ENCODE measurements at regions not wholly inside any gene's neighbourhood (a gene's known extent, or its start where the extent isn't known, plus 50 kb on each side); places are given as distances from the start of the nearest gene placed in this dataset.

- no peak for DNase-seq (ENCODE audit: low spot score)
These were observed 77.8 kb upstream of the STK17B start for GRCh38 chr2:196249171-196249570.

GRCh38 chr2:196249860-196250259 lies 78.5 kb upstream of the STK17B start:
- no peak for DNase-seq (ENCODE audit: low spot score)

- no peak for DNase-seq (ENCODE audit: low spot score)
These were observed 79.8 kb upstream of the STK17B start for GRCh38 chr2:196251132-196251531.

- no peak for DNase-seq (ENCODE audit: low spot score)
These were observed 81.2 kb upstream of the STK17B start for GRCh38 chr2:196252408-196253115.

GRCh38 chr2:196253116-196253480 lies 81.7 kb upstream of the STK17B start:
- no peak for DNase-seq (ENCODE audit: low spot score)

- no peak for DNase-seq (ENCODE audit: low spot score)
These were observed 85.2 kb upstream of the STK17B start for GRCh38 chr2:196256585-196256984.

GRCh38 chr2:196257086-196257485 lies 85.7 kb upstream of the STK17B start:
- no peak for DNase-seq (ENCODE audit: low spot score)

GRCh38 chr2:196258407-196258806 lies 87.0 kb upstream of the STK17B start:
- no peak for DNase-seq (ENCODE audit: low spot score)

- no peak for DNase-seq (ENCODE audit: low spot score)
These were observed 88.4 kb upstream of the STK17B start for GRCh38 chr2:196259507-196260481.

- DNase-seq (ENCODE audit: low spot score): no peak
These were observed 89.2 kb upstream of the STK17B start for GRCh38 chr2:196260546-196260945.

- no peak for DNase-seq (ENCODE audit: low spot score)
These were observed 91.2 kb upstream of the STK17B start for GRCh38 chr2:196262606-196263005.

GRCh38 chr2:196263181-196263747 lies 91.9 kb upstream of the STK17B start:
- no peak for DNase-seq (ENCODE audit: low spot score)

GRCh38 chr2:196266351-196266750 lies 95.0 kb upstream of the STK17B start:
- no peak for DNase-seq (ENCODE audit: low spot score)

GRCh38 chr2:196266855-196267254 lies 95.5 kb upstream of the STK17B start:
- DNase-seq (ENCODE audit: low spot score): no peak

GRCh38 chr2:196268025-196268424 lies 96.6 kb upstream of the STK17B start:
- no peak for DNase-seq (ENCODE audit: low spot score)

- no peak for DNase-seq (ENCODE audit: low spot score)
These were observed 97.4 kb upstream of the STK17B start for GRCh38 chr2:196268538-196269338.

- DNase-seq (ENCODE audit: low spot score): no peak
These were observed 100.4 kb upstream of the STK17B start for GRCh38 chr2:196271795-196272194.

- DNase-seq (ENCODE audit: low spot score): no peak
These were observed 103.0 kb upstream of the STK17B start for GRCh38 chr2:196274387-196274809.

- no peak for DNase-seq (ENCODE audit: low spot score)
These were observed 104.4 kb upstream of the STK17B start for GRCh38 chr2:196275646-196276352.

GRCh38 chr2:196276421-196276820 lies 105.0 kb upstream of the STK17B start:
- DNase-seq (ENCODE audit: low spot score): no peak

GRCh38 chr2:196277002-196277401 lies 105.6 kb upstream of the STK17B start:
- no peak for DNase-seq (ENCODE audit: low spot score)
